ENCODE measurements at regions not wholly inside any gene's neighbourhood (a gene's known extent, or its start where the extent isn't known, plus 50 kb on each side); places are given as distances from the start of the nearest gene placed in this dataset.

GRCh38 chr3:78161736-78162135 lies 1121.8 kb downstream of the ROBO2 start:
- no peak overlapping the region for H3K4me3 ChIP-seq (replicated peaks in 1 of 3; ENCODE audit: insufficient read depth in 1 of 3, low read depth in 1 of 3, low read length in 3 of 3)
- H4K20me1 ChIP-seq (replicated peaks; ENCODE audit: control insufficient read depth, extremely low read depth, insufficient read depth, low read length) = no peaks in the 10 kb centered on the region
- no TSS peak for BruUV-seq (replicated peaks)
- ChIA-PET CTCF (no interaction called here), POLR2A (no interaction called here)
- no peaks in the 10 kb centered on the region for H3K27me3 ChIP-seq (ENCODE audit: control insufficient read depth in 2 of 2, insufficient read depth in 2 of 2, low read length in 2 of 2)
- no peak overlapping the region for H3K9ac ChIP-seq (replicated peaks; ENCODE audit: extremely low read depth, insufficient read depth, low read length)
- no peaks in the 10 kb centered on the region for H3K9me1 ChIP-seq (replicated peaks; ENCODE audit: control insufficient read depth, extremely low read depth, insufficient read depth, low read length)
- H3K79me2 ChIP-seq (ENCODE audit: control insufficient read depth, insufficient read depth, low read length) = no peaks in the 10 kb centered on the region
- dilution Hi-C loops (cut with MboI; ENCODE audit: extremely low pct_ligation_motif_present, low sequenced_read_pairs) (no loop called here), intact Hi-C loops (cut with micrococcal nuclease) (no loop called here)
- H3K27ac ChIP-seq (ENCODE audit: insufficient read depth, low read depth, low read length) = no peak overlapping the region
- no peak overlapping the region for H3K4me2 ChIP-seq (ENCODE audit: insufficient read depth, low read length)
- H3K4me1 ChIP-seq (ENCODE audit: control insufficient read depth, extremely low read depth, insufficient read depth, low read length) = no peaks in the 10 kb centered on the region
- peak overlapping the region; percentile 34 for H2AFZ ChIP-seq (ENCODE audit: low read depth, low read length)
- H3K9me3 ChIP-seq (replicated peaks; ENCODE audit: control insufficient read depth, insufficient read depth, low read length) = no peaks in the 10 kb centered on the region
- no peak for FAIRE-seq
- DNase-seq (ENCODE audit: low read depth, low spot score) = no peak
- no peak for TF ChIP-seq JUN (IDR thresholded peaks at IDR 0.05; ENCODE audit: borderline replicate concordance, insufficient read depth, insufficient read length, low read depth)
- no peak for TF ChIP-seq FOS (IDR thresholded peaks at IDR 0.05; ENCODE audit: borderline replicate concordance, insufficient read depth, low read length)
- no peak for TF ChIP-seq EZH2 (IDR thresholded peaks at IDR 0.05; ENCODE audit: borderline replicate concordance, low read depth, low read length, severe bottlenecking)
- no peak for TF ChIP-seq MYC (IDR thresholded peaks at IDR 0.05; ENCODE audit: low read depth, low read length)
- TF ChIP-seq POLR2A (IDR thresholded peaks at IDR 0.05; ENCODE audit: low read depth, low read length) = no peak
- H3K36me3 ChIP-seq (ENCODE audit: control insufficient read depth in 2 of 2, extremely low read depth in 1 of 2, insufficient read depth in 2 of 2, low read length in 2 of 2) = no peaks in the 10 kb centered on the region

GRCh38 chr3:78163379-78163778 lies 1123.5 kb downstream of the ROBO2 start:
- BruUV-seq (replicated peaks) = no TSS peak
- Histone ChIP-seq H3K4me2 (ENCODE audit: insufficient read depth, low read length) (no peak overlapping the region), H3K27ac (ENCODE audit: insufficient read depth, low read depth, low read length) (no peak overlapping the region), H3K9me1 (replicated peaks; ENCODE audit: control insufficient read depth, extremely low read depth, insufficient read depth, low read length) (no peaks in the 10 kb centered on the region), H3K4me1 (ENCODE audit: control insufficient read depth, extremely low read depth, insufficient read depth, low read length) (no peaks in the 10 kb centered on the region), H3K79me2 (ENCODE audit: control insufficient read depth, insufficient read depth, low read length) (no peaks in the 10 kb centered on the region), H3K27me3 (ENCODE audit: control insufficient read depth in 2 of 2, insufficient read depth in 2 of 2, low read length in 2 of 2) (no peaks in the 10 kb centered on the region), H4K20me1 (replicated peaks; ENCODE audit: control insufficient read depth, extremely low read depth, insufficient read depth, low read length) (no peaks in the 10 kb centered on the region), H2AFZ (ENCODE audit: low read depth, low read length) (peak overlapping the region; percentile 64), H3K9ac (replicated peaks; ENCODE audit: extremely low read depth, insufficient read depth, low read length) (no peak overlapping the region), H3K9me3 (replicated peaks; ENCODE audit: control insufficient read depth, insufficient read depth, low read length) (no peaks in the 10 kb centered on the region), H3K4me3 (replicated peaks in 1 of 3; ENCODE audit: insufficient read depth in 1 of 3, low read depth in 1 of 3, low read length in 3 of 3) (no peak overlapping the region), H3K36me3 (ENCODE audit: control insufficient read depth in 2 of 2, extremely low read depth in 1 of 2, insufficient read depth in 2 of 2, low read length in 2 of 2) (no peaks in the 10 kb centered on the region)
- DNase-seq (ENCODE audit: low read depth, low spot score) = no peak
- no peak for TF ChIP-seq POLR2A (IDR thresholded peaks at IDR 0.05; ENCODE audit: low read depth, low read length)
- TF ChIP-seq MYC (IDR thresholded peaks at IDR 0.05; ENCODE audit: low read depth, low read length) = no peak
- no peak for TF ChIP-seq CTCF (IDR thresholded peaks at IDR 0.05; ENCODE audit: extremely low read depth in 1 of 2, insufficient read depth in 1 of 2, low read depth in 1 of 2, low read length in 2 of 2)
- TF ChIP-seq MAX (IDR thresholded peaks at IDR 0.05; ENCODE audit: insufficient read depth, insufficient read length) = no peak
- no peak for TF ChIP-seq JUN (IDR thresholded peaks at IDR 0.05; ENCODE audit: borderline replicate concordance, insufficient read depth, insufficient read length, low read depth)
- TF ChIP-seq POLR2AphosphoS5 (IDR thresholded peaks at IDR 0.05; ENCODE audit: insufficient read depth, low read depth, low read length) = no peak
- TF ChIP-seq GATA2 (IDR thresholded peaks at IDR 0.05; ENCODE audit: insufficient read depth, insufficient read length, low read depth, low read length) = no peak
- TF ChIP-seq EZH2 (IDR thresholded peaks at IDR 0.05; ENCODE audit: borderline replicate concordance, low read depth, low read length, severe bottlenecking) = no peak
- FAIRE-seq = no peak
- POLR2A ChIA-PET = no interaction called here
- intact Hi-C loops (cut with micrococcal nuclease) = no loop called here
- CTCF ChIA-PET = no interaction called here
- dilution Hi-C loops (cut with MboI; ENCODE audit: extremely low pct_ligation_motif_present, low sequenced_read_pairs) = no loop called here

Measured in endothelial cell of umbilical vein (primary cell).